SK-N-DZ (cell line): ENCODE measurements at regions not wholly inside any gene's neighbourhood (a gene's known extent, or its start where the extent isn't known, plus 50 kb on each side); places are given as distances from the start of the nearest gene placed in this dataset.
A peak's percentile ranks its signal among the peaks of the same experiment; 100 is the strongest.
"Not testable (repeated sequence)": the region's sequence is repeated elsewhere in the genome, so short reads cannot be mapped to it uniquely, and the experiment has no call there.

ENCODE experiments used
- DNase-seq: peaks from one replicate; pipeline ENCODE4 v3.0.0-alpha.2; 2015; ENCODE audit warnings: low spot score

DNA sequence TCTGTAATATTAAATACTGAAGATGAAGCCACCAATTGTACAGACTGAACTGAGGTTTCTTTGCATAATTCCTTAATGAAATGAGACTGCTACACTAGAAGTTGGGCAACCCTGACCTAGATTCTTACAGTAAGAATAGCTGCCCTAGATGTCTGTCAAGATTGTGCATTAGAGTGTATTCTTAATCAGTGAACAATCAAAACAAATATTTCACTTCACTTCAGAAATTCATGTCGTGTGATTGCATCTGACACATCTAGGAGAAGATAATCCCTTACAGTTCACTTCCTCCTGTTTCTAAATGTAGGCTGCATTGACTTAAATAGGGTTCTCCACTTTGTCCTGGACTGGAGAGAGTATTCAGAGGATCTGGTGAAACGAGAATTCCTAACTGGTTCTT is 283.1 kb downstream of the HNRNPD start:
- no peak for DNase-seq

GRCh38 chr4:82084747-82085146 is 289.0 kb downstream of the HNRNPD start:
- DNase-seq, result no peak

DNA sequence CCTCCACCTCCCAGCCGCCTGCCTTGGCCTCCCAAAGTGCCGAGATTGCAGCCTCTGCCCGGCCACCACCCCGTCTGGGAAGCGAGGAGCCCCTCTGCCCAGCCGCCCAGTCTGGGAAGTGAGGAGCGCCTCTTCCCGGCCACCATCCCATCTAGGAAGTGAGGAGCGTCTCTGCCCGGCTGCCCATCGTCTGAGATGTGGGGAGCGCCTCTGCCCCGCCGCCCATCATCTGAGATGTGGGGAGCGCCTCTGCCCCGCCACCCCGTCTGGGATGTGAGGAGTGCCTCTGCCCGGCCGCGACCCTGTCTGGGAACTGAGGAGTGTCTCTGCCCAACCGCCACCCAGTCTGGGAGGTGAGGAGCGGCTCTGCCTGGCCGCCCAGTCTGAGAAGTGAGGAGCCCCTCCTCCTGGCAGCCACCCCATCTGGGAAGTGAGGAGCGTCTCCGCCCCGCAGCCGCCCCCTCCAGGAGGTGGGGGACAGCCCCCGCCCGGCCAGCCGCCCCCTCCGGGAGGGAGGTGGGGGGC is 296.3 kb downstream of the HNRNPD start:
- DNase-seq, result not testable (repeated sequence)

- DNase-seq, result no peak
Measured at GRCh38 chr4:82076809-82077208, 297.0 kb downstream of the HNRNPD start.

DNA sequence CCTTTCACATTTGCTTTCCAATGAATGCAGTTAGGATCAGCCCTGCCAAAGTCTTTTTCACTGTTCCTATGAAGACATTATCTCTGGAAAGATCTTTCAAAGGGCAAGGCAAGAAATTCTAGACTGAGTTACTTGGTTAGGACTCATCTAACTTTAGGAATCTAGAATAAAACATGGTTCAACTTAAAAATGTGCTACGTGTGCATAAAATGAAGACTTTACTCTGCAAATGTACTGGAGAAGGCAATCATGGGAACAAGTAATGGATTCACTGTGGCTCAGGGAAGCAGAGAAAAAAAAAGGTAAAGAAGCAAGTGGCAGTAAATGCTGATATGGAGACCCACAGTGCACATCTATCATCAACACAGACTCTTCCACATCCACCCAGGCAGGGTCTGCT is 297.4 kb downstream of the HNRNPD start:
- DNase-seq, result no peak

GRCh38 chr4:82071951-82072350 is 301.8 kb downstream of the HNRNPD start:
- DNase-seq, result no peak

DNA sequence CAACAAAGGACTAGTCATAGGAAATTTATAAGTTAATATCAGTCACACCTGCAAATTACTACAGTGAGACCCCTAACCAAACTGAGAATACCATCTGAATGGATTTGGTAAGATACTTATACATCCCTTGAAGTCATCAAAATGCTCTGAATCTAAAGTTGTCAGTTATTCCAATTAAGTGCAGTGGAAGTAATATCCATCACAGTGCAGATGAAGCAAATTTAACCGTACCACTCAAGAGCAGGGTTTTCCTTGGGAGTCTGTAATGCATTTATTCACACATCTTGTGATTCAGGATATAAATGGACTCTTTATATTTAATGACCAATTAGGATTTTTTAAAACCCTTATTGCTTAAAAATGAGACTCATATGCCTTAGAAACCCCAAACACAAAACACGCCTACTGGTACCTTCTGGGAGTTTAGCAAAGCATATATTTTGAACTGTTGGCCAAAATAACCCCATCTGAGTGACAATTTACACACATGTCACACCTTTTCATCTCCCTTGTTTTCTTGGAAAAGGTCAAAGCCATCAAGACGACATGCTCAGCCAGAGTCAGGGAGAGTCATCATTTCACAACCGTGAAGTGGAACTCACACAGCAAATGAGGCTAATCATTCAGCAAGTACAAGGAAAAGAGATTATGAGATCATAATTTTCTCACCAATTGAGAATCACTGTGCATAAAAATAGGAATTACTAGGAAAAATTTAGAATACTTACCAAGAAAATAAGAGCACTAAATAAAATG is 303.7 kb downstream of the HNRNPD start:
- no peak for DNase-seq

DNA sequence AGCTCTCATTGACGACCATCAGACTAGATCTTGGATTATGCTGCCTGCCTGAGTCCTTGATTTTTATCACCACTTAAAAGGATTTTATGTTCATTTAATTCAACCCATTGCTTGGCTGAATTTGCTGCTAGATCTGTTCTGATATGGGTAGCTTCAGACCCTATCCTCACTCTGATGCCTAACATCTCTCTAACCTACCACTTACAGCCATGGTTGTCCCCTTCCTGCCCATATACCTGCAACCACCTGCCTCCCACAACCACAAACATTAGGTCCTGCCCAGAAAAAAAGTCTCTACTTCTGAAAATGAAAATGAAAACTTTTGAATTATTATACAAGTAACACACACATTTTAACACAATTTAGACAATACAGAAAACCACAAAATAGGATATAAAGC is 310.8 kb downstream of the HNRNPD start:
- no peak for DNase-seq

GRCh38 chr4:82057990-82058544 is 315.7 kb downstream of the HNRNPD start:
- DNase-seq, result no peak

DNA sequence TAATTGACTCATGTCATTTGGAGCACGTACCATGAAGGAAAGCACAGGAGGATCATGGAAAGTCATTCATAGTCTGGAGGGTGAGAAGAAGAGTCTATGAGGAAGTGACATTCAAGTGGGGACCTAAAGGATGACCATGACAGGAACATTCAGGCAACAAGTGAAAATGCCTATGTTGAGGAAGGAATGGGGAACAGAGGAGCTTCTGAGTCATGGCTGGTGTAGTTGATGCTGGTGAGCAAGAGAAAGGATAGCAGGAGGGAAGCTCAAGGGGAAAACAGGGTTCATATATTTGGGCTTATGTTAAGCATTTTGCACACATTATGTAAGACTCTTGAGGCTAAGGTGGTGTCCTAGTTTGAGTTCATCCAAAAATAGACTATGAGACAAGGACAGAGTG is 318.6 kb downstream of the HNRNPD start:
- no peak for DNase-seq

- DNase-seq, result no peak
Measured at GRCh38 chr4:82053396-82053795, 320.4 kb downstream of the HNRNPD start.

- DNase-seq, result no peak
Measured at GRCh38 chr4:82050796-82051195, 323.0 kb downstream of the HNRNPD start.

- no peak for DNase-seq
Measured at GRCh38 chr4:82049294-82049693, 324.5 kb downstream of the HNRNPD start.

DNA sequence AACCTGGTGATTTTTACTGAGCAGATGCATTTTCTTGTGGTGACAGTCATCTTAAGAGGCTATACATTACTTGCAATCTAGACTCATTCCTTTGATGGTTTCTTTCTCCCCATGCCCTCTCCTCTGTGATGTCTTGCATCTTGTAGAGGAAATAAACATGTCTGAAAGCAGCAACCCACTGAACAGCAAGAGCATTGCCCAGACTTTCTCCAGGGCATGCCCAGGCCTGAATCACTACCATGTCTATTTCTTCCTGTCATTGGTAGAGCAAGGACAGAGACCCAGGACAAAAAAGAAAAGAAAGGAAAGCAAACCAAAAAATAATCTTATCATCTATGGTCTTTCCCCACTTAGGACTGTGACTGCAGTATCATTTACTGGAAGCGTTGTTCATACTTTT is 326.1 kb downstream of the HNRNPD start:
- DNase-seq, result no peak

- no peak for DNase-seq
Measured at GRCh38 chr4:82046796-82047195, 327.0 kb downstream of the HNRNPD start.

DNA sequence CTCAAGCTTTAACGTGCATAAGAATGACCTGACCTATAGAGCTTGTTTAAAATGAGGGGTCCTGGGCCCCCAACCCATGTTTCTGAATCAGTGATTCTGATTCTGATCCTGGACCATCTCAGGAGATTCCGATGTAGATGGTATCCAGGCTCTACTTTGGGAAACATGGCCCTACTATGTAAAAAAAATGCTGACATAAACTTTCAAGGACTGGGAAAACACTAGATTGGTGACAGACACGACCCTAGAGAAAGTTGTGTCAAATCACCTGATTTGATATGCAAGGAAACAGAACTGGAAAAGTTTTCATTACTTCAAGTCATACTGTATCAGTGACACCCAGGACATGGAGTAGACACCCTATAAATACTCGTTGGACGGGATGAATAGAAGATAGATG is 328.5 kb downstream of the HNRNPD start:
- no peak for DNase-seq

DNA sequence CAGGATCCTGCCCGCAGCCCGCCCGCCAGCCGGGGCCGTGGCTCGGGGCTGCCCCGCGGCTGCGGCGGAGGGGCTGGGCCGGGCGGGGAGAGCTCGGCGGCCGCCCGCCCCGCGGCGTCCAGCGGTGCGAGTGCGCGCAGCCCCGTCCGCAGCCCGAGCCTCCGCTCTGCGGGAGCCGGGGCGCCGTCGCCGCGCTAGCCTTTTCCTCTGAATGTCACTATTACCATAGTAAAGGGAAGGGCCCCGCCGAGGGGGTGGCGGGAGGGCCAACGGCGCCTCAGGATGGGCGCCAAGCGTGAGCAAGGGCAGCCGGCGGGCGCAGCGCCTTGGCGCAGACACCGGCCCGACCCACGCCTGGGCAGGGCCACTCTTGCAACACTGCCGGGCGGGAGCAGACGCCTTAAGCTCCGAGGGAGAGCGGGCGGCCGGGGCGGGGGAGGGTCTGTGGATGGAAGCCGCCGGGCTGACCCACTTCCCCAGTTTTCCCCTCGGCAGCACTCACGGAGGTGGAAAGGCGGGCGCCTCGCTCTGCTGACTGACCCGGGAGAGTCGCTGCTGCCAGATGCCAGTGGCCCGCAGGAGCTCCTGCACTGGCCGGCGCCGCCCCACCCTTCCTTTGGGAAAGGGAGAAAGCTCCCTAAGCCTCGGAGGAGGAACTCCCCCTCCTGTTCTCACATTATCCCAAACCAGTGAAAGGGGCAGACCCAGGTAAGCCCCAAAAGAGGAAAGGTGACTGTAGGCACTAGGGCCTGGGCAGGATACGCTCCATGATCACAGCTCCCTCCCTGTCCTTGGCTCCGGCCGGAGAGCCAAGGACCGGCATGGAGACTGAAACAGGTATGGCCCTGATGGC is 329.4 kb downstream of the HNRNPD start:
- peak; percentile 60 for DNase-seq

DNA sequence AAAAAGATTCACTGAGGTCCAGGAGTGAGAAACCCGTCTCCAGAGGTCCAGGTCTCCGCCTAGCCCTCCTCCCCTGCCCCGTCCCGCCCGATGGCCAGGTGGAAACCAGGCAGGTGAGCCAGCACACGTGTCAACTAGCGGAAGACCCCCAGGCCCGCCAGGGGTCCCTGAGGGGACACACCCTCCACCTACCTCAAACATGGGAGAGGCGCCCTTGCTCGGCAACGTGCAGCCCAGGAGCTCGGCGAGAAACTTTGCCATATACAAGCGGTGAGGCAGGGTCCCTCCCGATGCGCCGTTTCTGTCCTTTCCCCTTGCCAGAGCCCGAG is 330.0 kb downstream of the HNRNPD start:
- no peak for DNase-seq

DNA sequence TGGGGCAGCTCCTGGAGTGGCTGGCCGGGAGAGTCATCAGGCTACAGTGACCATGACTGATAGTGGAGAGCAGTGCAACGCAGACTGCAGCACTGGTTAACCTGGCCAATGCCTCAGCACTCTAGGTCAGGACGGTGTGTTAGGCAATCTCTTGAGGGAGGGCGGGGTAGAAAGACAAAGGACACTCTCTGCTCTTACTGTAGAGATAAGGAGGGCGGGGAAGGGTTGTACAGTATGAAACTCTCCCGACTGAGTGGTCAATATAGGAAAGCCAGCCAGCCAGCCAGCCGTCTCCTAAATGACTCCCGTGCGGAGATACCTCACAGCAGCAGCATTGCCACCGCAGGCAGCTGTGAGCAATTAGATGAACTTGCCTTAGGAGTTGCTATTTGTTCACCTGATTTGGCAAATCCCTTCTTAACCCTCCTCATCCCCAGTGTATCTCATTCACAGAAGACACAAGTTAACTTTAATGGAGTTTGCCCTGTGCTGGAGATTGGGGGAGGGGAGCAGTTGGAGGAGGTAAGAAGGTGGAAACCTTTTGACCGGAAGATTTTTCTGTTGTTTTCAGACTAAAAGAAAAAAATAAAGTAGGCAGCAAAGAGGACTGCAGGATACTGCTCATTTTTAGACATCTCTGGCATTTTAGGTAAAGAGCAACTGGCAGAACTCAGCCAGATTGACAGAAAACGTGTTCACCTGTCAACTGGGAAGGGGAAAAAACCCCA is 330.5 kb downstream of the HNRNPD start:
- DNase-seq, result no peak

DNA sequence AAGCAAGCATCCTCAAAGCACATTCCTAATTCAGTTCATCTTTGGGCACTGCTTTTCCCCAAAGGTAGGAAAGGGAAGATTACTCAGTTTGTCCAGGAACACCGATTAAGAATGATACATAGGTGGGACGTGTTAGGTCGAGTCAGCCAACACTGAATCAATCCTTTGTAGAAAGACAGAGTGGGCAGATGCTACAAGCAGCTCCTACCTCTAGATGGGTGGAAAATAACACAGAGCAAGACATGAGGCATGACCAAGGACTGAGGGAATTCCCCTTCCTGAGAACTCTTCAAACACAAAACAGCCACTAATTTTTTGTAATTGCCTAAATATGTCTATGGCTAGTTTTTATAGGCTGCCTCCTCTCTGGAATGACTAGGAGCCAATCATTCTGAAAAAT is 331.7 kb downstream of the HNRNPD start:
- DNase-seq, result no peak

- DNase-seq, result no peak
Measured at GRCh38 chr4:82038936-82039335, 334.9 kb downstream of the HNRNPD start.

DNA sequence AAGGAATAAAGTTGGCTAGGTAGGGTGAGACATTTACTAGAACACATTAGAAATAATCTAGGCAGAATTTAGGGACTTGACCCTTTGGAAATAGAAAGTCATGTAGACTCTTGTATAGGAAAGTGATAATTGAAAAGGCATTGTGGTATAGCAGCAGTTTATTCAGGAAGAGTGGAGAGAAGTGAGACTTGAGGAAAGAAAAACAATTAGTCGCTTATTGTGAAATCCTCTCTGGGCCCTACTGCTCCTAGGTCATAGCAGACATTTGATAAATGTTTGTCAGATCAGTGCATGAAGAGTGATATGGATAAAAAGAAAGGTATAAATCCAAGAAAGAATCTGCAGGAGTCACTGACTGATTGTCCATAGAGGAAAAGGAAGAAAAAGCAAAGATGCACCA is 337.6 kb downstream of the HNRNPD start:
- DNase-seq, result no peak
